HG03175 (cell line): ENCODE measurements at regions not wholly inside any gene's neighbourhood (a gene's known extent, or its start where the extent isn't known, plus 50 kb on each side); places are given as distances from the start of the nearest gene placed in this dataset.
"Not testable (repeated sequence)": the region's sequence is repeated elsewhere in the genome, so short reads cannot be mapped to it uniquely, and the experiment has no call there.

ENCODE experiments used
- ATAC-seq: cut with Tn5 transposase; IDR thresholded peaks from one replicate; pipeline ENCODE4 v1.9.1; 2021; ENCODE audit warnings: mild to moderate bottlenecking, moderate library complexity; ENCODE audit not compliant: unreplicated experiment

DNA sequence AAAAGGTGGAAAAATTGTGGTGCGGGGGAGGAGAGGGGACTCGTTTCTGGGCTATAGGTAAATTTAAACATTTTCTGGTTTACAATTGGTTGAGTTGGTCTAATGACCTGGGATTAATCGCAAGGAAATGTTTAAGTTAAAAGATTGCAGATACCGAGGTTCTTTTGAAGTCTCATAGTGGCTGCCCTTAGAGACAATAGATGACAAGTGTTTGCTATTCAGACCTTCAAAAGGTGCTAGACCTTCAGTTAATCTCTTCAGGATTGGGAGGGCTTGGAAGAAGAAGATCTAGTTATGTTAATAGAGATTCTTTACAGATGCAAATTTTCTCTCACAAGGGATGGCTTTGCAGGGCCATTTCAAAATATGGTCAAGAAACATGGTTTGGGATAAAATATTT lies 2286.1 kb upstream of the AGA start:
- ATAC-seq = no peak

DNA sequence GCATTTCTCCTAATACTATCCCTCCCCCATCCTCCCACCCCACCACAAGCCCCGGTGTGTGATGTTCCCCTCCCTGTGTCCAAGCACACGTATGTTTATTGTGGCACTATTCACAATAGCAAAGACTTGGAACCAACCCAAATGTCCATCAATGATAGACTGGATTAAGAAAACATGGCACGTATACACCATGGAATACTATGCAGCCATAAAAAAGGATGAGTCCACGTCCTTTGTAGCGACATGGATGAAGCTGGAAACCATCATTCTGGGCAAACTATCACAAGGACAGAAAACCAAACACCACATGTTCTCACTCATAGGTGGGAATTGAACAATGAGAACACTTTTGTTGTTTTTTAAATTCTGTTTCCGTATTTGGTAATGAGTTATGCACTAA lies 2294.6 kb upstream of the AGA start:
- not testable (repeated sequence) for ATAC-seq

DNA sequence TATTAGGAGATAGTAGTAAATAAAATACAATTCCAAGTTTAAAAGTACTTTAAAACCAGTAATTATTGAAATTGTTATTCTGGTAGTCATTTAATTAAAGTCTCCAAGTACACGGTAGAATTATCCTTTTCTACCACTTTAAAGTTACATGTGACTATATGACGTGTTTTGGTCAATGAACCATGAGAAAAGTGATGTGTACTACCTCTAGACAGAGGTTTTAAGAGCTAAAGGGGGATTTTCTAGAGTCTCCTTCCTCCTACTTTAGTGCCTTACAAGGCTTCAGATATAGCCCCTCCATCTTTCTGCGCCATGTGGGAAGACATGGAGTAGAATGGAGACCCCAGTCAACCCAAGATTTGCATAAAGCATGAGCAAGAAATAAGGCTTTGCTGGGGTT lies 2296.6 kb upstream of the AGA start:
- no peak for ATAC-seq

DNA sequence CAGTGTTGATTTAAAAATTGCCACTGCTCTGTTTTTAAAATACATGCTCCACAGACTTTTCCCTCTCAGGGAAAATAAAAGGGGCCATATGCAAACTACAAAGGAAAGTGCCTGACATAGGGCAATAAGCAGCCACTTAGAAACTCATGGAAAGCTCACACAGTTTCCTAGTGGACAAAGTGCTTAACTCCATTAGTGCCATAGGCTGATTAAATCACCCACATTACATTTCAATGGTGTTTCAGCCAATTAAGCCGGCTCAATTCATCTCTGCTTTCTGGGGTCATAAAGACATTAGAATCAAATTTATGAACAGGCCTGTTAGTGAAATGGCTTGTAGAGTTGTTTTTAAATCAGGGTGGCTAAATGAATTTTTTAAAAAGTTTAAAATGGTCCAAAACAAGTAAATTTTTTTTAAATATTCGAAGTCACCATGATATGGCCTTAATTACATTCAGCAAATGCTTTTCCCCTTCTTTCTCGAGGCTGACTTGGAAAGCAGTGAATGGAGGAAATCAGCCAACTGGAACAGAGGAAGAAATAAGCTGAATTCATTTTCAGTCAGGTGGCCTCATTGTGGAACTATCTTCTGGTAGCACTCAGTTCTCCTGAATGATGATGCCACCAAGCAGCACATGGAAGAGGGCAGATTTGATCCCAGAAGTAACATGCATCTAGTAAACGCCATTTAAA lies 2305.1 kb upstream of the AGA start:
- ATAC-seq = no peak

DNA sequence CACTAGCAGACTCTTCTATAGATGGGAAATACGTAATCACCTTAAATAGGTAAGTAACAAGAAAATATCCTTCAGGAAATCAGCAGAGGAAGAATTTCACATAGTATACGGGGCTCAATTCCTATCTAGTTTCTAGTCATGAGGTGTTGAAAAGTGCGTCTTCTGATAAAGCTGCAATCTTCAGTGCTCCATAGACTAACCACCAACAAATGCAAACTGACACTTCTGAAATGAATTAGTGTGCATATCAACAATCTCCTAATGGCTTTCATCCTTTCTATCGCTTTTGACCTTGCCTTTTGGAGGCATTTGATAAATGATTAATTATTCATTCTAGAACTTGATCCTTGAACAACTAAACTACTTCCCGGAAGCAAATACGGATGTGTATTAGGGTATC lies 2306.6 kb upstream of the AGA start:
- no peak for ATAC-seq

DNA sequence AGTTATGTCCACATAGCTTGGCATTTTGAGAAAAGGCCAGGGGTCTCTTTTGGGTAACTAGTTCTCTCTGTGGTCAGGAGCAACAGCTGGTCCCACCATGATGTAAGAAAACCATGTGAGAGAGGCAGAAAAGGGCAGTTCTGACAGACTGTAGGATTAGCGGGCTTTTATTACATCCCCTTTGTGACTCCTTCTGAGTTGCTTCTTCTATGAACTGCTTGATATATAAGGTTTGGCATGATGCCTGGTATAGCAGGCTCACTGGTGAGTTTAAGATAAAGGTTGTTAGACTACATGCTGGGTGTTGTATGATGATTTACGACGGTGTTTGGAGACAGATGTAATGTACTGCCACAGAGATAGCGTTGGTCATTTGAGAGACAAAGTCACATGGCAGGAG lies 2308.1 kb upstream of the AGA start:
- no peak for ATAC-seq

DNA sequence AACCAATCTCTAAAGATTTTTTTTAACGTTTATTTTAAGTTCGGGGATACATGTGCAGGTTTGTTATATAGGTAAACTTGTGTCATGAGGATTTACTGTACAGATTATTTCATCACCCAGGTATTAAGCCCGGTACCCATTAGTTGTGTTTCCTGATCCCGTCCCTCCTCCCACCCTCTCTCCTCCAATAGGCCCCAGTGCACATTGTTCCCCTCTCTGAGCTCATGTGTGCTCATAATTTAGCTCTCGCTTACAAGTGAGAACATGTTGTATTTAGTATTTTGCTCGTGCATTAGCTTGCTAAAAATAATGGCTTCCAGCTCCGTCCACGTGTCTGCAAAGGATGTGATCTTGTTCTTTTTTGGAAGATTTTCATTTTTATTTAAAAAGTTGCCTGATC lies 2309.4 kb upstream of the AGA start:
- ATAC-seq = no peak

DNA sequence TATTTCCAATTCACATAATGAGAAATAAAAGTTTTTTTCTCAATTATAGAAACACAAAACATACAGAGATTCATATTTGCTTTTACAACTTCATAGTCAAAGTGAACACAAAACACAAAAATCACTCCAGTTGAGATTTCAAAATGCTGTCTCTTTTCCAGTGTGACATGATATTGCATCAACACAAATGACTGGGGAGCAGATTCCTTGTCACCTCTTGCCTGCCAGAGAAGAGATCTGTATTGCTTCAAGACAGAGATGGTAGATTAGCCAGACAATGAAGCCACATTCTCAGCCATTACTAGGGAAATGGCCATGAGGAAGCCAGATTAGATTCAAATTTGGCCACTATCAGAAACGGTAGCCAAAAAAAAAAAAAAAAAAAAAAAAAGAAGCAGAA lies 2313.1 kb upstream of the AGA start:
- ATAC-seq = no peak

DNA sequence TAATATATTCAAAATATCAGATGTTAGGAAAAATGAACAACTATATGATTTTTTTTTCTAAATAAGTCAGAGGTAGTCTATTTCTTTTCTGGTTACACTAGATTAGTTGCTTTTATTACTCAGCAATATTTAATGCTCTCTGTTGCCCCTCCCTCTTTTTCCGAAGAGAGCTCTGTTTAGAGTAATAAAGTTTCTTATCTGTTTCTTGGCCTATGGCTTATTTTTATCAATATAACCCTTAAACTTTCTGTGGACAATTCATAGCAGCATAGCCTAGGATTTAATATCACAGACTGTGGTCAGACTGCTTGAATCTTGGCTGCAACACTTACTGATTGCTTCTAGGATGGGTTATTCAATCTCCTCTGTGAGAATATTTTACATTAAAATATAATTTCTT lies 2315.4 kb upstream of the AGA start:
- no peak for ATAC-seq

DNA sequence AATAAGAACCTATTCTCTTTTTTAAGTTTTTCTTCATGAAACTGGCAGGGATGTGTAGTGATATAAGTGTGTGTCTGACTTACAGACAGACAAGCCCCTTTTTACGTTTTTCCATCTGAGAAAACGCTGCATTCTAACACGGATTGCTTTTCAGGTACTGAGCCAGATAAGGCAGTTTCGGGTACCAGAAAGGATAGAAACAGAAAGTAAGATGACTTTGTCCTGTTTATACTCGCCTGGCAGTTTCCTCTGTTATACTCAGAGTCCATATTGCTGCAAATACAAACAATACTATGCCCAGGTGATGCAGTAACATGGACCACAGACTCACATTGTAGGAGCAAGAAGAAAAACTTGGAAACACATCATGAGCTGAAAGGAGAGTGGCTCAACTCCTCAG lies 2320.6 kb upstream of the AGA start:
- ATAC-seq = no peak

DNA sequence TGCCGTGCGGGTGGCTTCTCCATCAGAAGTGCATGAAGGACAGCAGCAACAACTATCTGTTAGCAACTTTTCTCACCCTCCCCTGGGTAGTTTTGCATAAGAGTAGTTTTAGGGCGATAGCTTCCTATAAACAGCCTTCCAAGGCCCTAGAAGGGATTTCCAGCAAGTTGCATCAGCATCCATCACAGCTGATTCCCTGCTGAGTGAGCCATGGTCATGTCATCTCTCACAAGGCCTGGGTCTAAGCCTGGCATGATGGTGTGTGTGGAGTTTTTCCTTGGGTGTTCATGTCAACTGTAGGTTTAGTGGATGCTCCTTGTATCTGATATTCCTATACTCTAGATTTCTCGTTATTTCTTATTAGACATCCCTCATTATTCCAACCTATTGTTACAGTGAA lies 2324.7 kb upstream of the AGA start:
- no peak for ATAC-seq

DNA sequence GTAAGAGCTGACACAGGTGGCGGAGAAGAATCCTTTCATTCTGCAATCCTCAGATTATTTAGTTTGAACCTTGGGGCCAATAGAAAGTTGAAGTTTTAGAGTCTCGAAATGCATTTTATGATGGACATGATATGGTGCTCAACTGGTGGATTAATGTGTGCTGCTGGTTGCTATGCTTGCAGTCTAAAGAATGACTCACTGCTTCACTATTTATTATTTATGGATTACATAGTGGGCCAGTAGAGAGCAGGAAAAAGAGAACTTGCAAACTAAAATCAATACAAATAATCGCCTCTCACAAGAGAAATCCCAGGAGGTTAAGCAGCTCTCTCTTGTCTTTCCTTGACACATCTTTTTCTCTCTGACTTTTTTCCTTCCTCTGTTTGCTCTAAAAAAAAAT lies 2326.8 kb upstream of the AGA start:
- no peak for ATAC-seq

DNA sequence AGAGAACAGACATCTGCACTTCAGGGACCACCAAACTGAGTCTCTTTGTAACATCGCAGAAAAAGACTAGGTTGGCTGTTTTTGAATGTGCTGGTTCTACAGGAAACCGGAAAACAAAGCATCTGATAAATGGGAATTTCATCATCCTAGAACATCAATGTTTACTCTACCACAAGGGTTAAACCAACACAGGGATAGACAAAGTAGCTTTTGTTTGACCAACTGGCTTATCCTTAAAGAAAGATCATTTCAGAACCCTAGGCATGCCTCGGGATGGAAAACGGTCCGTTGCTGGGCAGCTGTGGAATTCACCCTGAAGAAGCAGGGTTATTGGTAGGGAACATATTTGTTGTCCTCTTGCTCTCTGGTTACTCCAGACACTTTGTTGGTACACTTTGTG lies 2355.5 kb upstream of the AGA start:
- ATAC-seq = no peak

DNA sequence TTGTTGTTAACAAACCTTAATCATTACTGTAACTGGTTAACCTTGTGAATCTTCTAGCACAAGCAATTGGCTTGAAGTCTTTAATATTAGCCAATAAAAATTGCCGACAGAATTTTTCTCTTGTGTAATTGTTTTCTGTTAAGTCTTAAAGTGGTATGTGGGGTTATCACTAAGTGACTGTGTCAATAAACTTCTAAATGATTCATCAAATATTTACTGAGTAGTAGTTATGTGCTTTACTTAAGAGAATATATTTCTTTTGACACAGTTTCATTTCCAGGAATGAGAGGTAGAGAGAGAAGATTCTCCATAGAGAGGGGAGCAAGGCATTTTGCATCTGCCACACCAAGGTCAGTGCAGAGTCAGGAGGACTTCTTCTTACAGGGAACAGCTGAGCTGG lies 2361.6 kb upstream of the AGA start:
- no peak for ATAC-seq

DNA sequence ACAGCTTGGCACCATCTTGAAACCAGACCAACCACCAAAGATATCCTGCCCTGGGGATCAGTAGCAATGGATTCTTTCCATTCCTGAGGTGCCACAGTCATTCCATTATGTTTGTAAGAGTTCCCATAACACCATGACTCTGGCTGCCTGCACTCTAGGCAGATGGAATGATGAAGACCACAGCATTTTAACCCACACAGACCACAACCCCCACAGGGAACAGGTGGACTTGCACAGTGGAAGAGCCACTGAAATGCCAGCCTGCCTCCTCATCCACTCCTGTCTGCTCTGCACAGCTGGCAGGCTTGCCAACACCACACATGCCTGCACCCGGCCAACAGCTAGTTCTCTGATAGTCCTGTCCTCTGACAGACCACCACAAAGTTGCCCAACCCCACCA lies 2362.2 kb upstream of the AGA start:
- no peak for ATAC-seq

DNA sequence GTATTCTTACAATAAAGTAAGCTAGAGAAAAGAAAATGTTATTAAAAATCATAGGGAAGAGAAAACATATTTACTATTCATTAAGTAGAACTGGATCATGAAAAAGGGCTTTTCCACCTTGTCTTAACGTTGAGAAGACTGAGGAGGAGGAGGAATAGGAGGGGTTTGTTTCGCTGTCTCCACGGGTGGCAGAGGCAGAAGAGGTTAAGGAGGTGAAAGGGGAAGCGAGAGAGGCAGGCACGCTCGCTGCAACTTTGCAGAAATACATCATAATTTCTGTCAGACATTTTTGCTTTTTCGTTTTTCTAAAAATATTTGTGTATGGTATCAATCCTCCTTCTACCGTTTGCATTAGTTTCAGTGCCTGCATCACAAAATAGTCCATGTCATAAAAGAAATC lies 2375.1 kb upstream of the AGA start:
- no peak for ATAC-seq

DNA sequence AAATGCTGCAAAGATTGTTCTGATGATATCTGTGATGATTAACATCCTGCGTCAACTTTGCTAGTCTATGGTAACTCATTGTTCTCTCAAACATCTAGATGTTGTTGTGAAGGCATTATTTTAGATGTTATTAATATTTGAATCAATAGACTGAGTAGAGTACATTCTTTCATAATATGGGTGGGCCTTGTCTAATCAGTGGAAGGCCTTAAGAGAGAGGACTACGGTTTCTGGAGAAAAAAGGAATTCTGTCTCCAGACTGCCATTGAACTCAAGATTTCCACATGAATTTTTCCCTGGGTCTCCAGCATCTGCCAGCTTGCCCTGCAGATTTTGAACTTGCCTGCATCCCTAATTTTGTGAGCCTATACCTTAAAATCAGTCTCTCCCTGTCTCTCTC lies 2381.1 kb upstream of the AGA start:
- ATAC-seq = no peak

DNA sequence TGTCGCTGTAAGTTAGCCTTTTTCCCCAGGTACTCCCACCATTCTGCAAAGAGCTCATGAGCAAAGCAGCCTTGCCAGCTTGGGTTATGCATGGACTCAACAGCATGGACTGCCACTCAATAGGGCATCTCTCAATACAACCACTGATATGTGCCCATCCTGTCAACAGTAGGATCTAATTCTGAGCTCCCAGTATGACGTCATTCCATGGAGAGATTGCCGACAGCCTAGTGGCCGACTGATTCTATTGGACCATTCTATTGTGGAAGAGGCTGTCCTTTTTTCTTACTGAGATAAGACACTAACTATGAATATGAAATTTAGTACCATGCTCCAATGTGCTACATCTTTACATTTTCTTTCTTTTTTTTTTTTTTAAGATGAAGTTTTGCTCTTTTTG lies 2389.0 kb upstream of the AGA start:
- no peak for ATAC-seq

DNA sequence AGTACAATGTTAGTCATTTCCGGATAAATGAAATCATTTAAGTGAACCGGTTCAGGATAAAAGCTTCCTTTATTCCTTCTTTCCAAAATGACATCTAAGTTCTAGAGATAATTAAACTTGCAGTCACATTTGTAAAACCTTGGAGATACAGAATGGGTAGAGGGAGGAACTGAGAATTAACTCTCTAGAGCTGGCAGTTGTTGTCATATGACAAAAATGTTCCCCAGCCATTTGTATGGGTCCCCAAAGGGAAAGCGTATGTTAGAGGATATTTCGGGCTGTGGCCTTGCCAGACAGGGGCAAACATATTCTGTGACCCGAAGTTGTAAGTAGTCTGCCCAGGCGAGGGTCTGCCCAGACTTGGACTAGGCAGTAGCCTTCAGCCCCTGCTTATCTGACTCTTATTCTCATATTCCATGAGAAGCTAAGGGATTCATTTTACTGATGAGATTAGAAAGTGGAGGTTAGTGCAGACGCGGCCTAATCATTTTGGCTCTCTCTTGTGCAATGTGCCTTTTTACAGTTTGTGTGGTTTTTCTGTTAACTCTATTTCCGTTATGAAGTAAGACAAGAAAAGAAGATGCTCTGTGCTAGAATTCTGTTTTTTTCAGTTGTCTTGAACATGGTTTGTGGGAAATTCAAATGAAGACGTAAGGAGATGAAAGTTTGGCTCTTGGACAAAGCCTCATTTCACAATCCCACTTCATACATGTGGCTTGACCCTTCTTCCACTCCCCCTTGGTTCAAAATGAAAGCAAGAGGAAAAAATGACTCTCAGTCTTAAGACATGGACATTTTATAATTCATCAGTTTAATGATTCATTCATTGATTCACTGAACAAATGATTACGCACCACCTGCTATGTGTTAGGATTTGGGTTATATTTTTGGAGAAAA lies 2394.2 kb upstream of the AGA start:
- no peak for ATAC-seq

DNA sequence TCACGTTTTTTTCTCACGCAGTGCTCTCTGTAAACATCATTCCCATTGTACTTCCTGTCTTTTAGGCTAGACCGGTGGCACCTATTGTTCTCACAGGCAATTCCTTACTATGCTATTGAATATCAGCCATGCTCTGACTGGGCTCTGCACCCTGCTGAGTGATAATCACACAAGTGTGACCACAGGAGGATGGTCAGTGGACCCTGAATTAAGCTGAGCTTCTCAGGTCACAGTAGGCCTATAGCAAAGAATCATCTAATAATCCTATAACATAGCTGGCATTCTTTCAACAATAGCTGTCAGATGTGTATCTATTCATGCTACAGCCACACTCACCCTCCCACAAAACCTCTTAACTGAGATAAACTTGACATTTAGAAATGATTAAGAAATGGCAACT lies 2399.8 kb upstream of the TENM3 start:
- ATAC-seq = no peak

DNA sequence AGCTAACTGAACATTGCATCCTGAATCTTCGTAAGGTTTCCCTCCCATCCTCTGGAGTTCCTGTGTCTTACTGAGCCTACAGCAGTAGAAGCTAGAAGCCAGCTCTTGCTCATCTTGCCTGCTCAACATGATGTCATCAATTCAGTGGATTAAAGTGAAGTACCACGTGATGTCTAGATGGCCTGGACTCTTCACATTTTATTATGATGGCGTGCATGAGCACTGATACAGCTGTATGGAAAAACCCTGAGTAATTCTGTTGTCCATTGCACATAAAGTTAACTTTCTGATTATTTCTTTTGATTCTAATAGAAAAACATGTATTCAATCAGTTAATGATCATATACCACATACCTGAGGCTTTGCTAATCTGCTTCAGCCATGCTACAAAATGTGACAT lies 2387.7 kb upstream of the TENM3 start:
- ATAC-seq = no peak

DNA sequence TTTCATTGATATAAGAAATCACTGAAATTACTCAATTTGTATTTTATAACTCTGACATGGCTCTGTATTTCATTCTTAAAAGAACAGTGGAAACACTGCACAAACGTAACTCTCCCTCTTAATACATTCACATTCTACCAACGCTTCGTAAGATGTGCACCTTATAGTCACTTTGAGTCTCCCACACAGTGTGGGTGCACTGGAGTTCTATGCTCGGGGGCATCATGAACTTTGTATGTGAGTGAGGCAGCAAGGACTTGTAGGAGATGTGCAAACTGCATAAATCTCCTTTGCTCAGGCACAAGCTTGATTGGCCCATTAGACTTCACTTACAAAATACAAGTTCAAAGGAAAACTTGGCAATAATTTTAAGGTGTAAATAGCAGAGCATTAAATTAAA lies 2385.0 kb upstream of the TENM3 start:
- no peak for ATAC-seq
